ENCODE measurements at regions not wholly inside any gene's neighbourhood (a gene's known extent, or its start where the extent isn't known, plus 50 kb on each side); places are given as distances from the start of the nearest gene placed in this dataset.

GRCh38 chr12:98137278-98137677 lies 378.1 kb upstream of the TMPO start:
- no peak overlapping the region for H3K27ac ChIP-seq (ENCODE audit: low read length)
- no peak overlapping the region for H3K4me3 ChIP-seq (ENCODE audit: low read length)
- TF ChIP-seq EZH2phosphoT487 (IDR thresholded peaks at IDR 0.05; ENCODE audit: low read length): no peak
- no peak for TF ChIP-seq EZH2 (optimal IDR thresholded peaks at IDR 0.05; ENCODE audit: low read depth, low read length)
- no peak for TF ChIP-seq CTCF (IDR thresholded peaks at IDR 0.05; ENCODE audit: low read length)
- no peaks in the 10 kb centered on the region for H3K9me2 ChIP-seq (replicated peaks; ENCODE audit: insufficient read depth, low read length)
- no peaks in the 10 kb centered on the region for H3K4me1 ChIP-seq (ENCODE audit: low read length)
- H3K79me2 ChIP-seq (ENCODE audit: low read length): no peaks in the 10 kb centered on the region
- no peaks in the 10 kb centered on the region for H3F3A ChIP-seq (ENCODE audit: insufficient read depth, low read length)
- H3K36me3 ChIP-seq (replicated peaks; ENCODE audit: insufficient read depth, low read length): no peaks in the 10 kb centered on the region
- no peak for DNase-seq
- H2AFZ ChIP-seq (ENCODE audit: low read length): no peak overlapping the region
- no peak overlapping the region for H3K9ac ChIP-seq (ENCODE audit: low read length)
- H3K27me3 ChIP-seq (replicated peaks; ENCODE audit: insufficient read depth, low read length): no peaks in the 10 kb centered on the region
- H3K9me3 ChIP-seq (replicated peaks; ENCODE audit: insufficient read depth, low read length): no peaks in the 10 kb centered on the region
- H4K20me1 ChIP-seq (ENCODE audit: insufficient read depth, low read length): no peaks in the 10 kb centered on the region
- H3K4me2 ChIP-seq (ENCODE audit: low read depth, low read length): no peak overlapping the region

DNA sequence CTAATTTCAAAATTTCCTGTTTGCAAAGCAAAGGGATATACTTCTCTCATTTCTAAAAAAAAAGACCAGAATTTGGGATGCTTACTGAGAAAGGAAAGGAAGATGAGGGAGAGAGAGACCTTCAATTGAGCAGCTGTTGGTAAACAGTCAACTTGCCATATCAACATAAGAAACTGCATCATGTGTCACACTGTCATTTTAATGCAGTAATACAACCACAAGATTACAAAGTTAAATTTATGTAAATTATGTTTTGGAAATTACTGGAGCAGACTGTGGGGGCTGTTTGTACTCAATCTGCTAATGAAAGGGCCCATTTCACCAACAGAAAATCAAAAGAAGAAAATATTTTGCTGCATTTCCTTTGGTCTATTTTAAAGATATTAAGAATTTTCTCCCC lies 370.4 kb upstream of the TMPO start:
- no peak overlapping the region for H2AFZ ChIP-seq (ENCODE audit: low read length)
- no peaks in the 10 kb centered on the region for H3K9me3 ChIP-seq (replicated peaks; ENCODE audit: insufficient read depth, low read length)
- H3K36me3 ChIP-seq (replicated peaks; ENCODE audit: insufficient read depth, low read length): no peaks in the 10 kb centered on the region
- H3K4me1 ChIP-seq (ENCODE audit: low read length): no peaks in the 10 kb centered on the region
- no peak overlapping the region for H3K27ac ChIP-seq (ENCODE audit: low read length)
- no peak for DNase-seq
- H3K79me2 ChIP-seq (ENCODE audit: low read length): no peaks in the 10 kb centered on the region
- no peak overlapping the region for H3K4me3 ChIP-seq (ENCODE audit: low read length)
- no peaks in the 10 kb centered on the region for H4K20me1 ChIP-seq (ENCODE audit: insufficient read depth, low read length)
- no peaks in the 10 kb centered on the region for H3F3A ChIP-seq (ENCODE audit: insufficient read depth, low read length)
- no peak overlapping the region for H3K4me2 ChIP-seq (ENCODE audit: low read depth, low read length)
- no peak for TF ChIP-seq EZH2phosphoT487 (IDR thresholded peaks at IDR 0.05; ENCODE audit: low read length)
- no peak for TF ChIP-seq CTCF (IDR thresholded peaks at IDR 0.05; ENCODE audit: low read length)
- no peak for TF ChIP-seq EZH2 (optimal IDR thresholded peaks at IDR 0.05; ENCODE audit: low read depth, low read length)
- H3K27me3 ChIP-seq (replicated peaks; ENCODE audit: insufficient read depth, low read length): no peaks in the 10 kb centered on the region
- H3K9ac ChIP-seq (ENCODE audit: low read length): no peak overlapping the region
- no peaks in the 10 kb centered on the region for H3K9me2 ChIP-seq (replicated peaks; ENCODE audit: insufficient read depth, low read length)

GRCh38 chr12:98146043-98146442 lies 369.3 kb upstream of the TMPO start:
- Histone ChIP-seq H4K20me1 (ENCODE audit: insufficient read depth, low read length) (no peaks in the 10 kb centered on the region), H2AFZ (ENCODE audit: low read length) (no peak overlapping the region)

DNA sequence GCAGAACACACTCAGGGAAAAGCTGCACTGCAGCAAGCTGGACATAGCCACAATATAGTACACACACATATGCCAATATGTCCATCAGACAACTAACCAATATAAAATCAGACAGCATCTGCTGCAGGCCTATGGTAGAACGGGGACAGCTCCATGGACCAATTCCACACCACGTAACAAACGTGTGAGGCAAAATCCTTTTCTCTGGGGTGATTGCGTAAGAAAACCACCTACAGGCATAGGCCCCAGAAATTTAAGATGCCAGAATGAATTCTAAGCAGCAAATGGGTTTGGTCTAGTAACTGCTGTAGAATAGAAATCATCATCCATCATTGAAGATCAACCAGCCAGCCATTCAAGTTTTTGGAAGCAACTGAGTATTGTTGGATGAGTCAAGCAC lies 368.9 kb upstream of the TMPO start:
- H3K27ac ChIP-seq (ENCODE audit: low read length): no peak overlapping the region
- no peaks in the 10 kb centered on the region for H3F3A ChIP-seq (ENCODE audit: insufficient read depth, low read length)
- no peaks in the 10 kb centered on the region for H3K36me3 ChIP-seq (replicated peaks; ENCODE audit: insufficient read depth, low read length)
- no peaks in the 10 kb centered on the region for H3K79me2 ChIP-seq (ENCODE audit: low read length)
- no peak overlapping the region for H3K4me2 ChIP-seq (ENCODE audit: low read depth, low read length)
- no peaks in the 10 kb centered on the region for H3K27me3 ChIP-seq (replicated peaks; ENCODE audit: insufficient read depth, low read length)
- no peaks in the 10 kb centered on the region for H3K9me2 ChIP-seq (replicated peaks; ENCODE audit: insufficient read depth, low read length)
- TF ChIP-seq EZH2 (optimal IDR thresholded peaks at IDR 0.05; ENCODE audit: low read depth, low read length): no peak
- no peak for TF ChIP-seq CTCF (IDR thresholded peaks at IDR 0.05; ENCODE audit: low read length)
- TF ChIP-seq EZH2phosphoT487 (IDR thresholded peaks at IDR 0.05; ENCODE audit: low read length): no peak
- DNase-seq: no peak
- H2AFZ ChIP-seq (ENCODE audit: low read length): no peak overlapping the region
- H4K20me1 ChIP-seq (ENCODE audit: insufficient read depth, low read length): no peaks in the 10 kb centered on the region
- no peaks in the 10 kb centered on the region for H3K4me1 ChIP-seq (ENCODE audit: low read length)
- H3K9ac ChIP-seq (ENCODE audit: low read length): no peak overlapping the region
- H3K4me3 ChIP-seq (ENCODE audit: low read length): no peak overlapping the region
- H3K9me3 ChIP-seq (replicated peaks; ENCODE audit: insufficient read depth, low read length): no peaks in the 10 kb centered on the region

More at GRCh38 chr12:98146043-98146442, 369.3 kb upstream of the TMPO start:
- Histone ChIP-seq H3K9me3 (replicated peaks; ENCODE audit: insufficient read depth, low read length) (no peaks in the 10 kb centered on the region), H3K27me3 (replicated peaks; ENCODE audit: insufficient read depth, low read length) (no peaks in the 10 kb centered on the region), H3K27ac (ENCODE audit: low read length) (no peak overlapping the region), H3K36me3 (replicated peaks; ENCODE audit: insufficient read depth, low read length) (no peaks in the 10 kb centered on the region), H3K9me2 (replicated peaks; ENCODE audit: insufficient read depth, low read length) (no peaks in the 10 kb centered on the region), H3K4me3 (ENCODE audit: low read length) (no peak overlapping the region), H3K4me1 (ENCODE audit: low read length) (no peaks in the 10 kb centered on the region), H3K79me2 (ENCODE audit: low read length) (no peaks in the 10 kb centered on the region), H3F3A (ENCODE audit: insufficient read depth, low read length) (no peaks in the 10 kb centered on the region), H3K4me2 (ENCODE audit: low read depth, low read length) (no peak overlapping the region), H3K9ac (ENCODE audit: low read length) (no peak overlapping the region)
- no peak for DNase-seq
- no peak for TF ChIP-seq EZH2phosphoT487 (IDR thresholded peaks at IDR 0.05; ENCODE audit: low read length)
